Ascending aorta (tissue), 2 donors: ENCODE measurements at regions not wholly inside any gene's neighbourhood (a gene's known extent, or its start where the extent isn't known, plus 50 kb on each side); places are given as distances from the start of the nearest gene placed in this dataset.

Experiments
- DNase-seq, 2 donors: peaks; one replicate each; pipeline ENCODE4 v3.0.0-alpha.2; 2019; ENCODE audit warnings: low spot score in 2 of 2
- H3K27ac ChIP-seq, 2 donors: fragments of 200-600 bp; sonication (generic); one replicate each; pipeline ENCODE4 v1.5.1; 2016 to 2017; ENCODE audit warnings: mild to moderate bottlenecking in 1 of 2
- H3K27me3 ChIP-seq: fragments of 200-600 bp; sonication (generic); one replicate; pipeline ENCODE4 v1.5.1; 2017
- H3K36me3 ChIP-seq, 2 donors: fragments of 200-600 bp; sonication (generic); one replicate each; pipeline ENCODE4 v1.5.1; 2016
- H3K4me1 ChIP-seq, 2 donors: fragments of 200-600 bp; sonication (generic); one replicate each; pipeline ENCODE4 v1.5.1; 2016 to 2017; ENCODE audit warnings: mild to moderate bottlenecking in 1 of 2
- H3K4me3 ChIP-seq, 2 donors: fragments of 200-600 bp; sonication (generic); one replicate each; pipeline ENCODE4 v1.5.1; 2016 to 2017; ENCODE audit warnings: mild to moderate bottlenecking in 1 of 2
- H3K9me3 ChIP-seq, 2 donors: fragments of 200-600 bp; sonication (generic); one replicate each; pipeline ENCODE4 v1.5.1; 2016
- intact Hi-C: fragments of 100-400 bp; cut with DNase I; formaldehyde crosslinking; loops from one replicate; pipeline ENCODE4 v1.15.1; 2023
- TF ChIP-seq, protein P1 (sequence below), 3 experiments: fragments of 200-600 bp in 2 of 3; fragments of 450-650 bp in 1 of 3; sonication (generic) in 2 of 3; IDR thresholded peaks; one replicate each; pipeline ENCODE4 v1.5.1; 2016 to 2019; ENCODE audit warnings: antibody characterized with exemption in 3 of 3, mild to moderate bottlenecking in 1 of 3, moderate library complexity in 1 of 3

GRCh38 chr1:83802460-83803152, 196.3 kb downstream of the TTLL7 start:
- H3K27me3 ChIP-seq, result no peaks in the 10 kb centered on the region
- intact Hi-C loops, result no loop called here

DNA sequence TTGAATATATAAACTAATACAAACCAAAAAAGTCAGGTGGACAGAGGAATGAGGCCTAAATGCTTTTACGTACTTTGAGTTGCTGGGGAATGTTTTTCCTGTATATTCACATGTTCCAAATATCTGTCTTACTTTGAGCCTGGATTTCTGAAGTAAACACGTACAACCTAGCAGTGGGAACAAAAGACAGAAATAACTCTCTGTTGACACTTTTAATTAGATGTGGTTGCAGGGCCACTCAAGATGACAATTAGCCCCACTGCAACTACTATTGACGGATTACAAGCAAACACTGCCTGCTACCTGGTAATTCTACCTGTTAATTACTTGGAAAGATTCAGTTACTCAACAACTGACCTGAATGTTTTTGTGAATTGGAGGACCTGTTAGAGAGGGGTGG, 196.9 kb downstream of the TTLL7 start:
- H3K4me1 ChIP-seq, result peaks cover 0 to 8% of the 10 kb centered on the region in 2 donors
- TF ChIP-seq, protein P1, sequence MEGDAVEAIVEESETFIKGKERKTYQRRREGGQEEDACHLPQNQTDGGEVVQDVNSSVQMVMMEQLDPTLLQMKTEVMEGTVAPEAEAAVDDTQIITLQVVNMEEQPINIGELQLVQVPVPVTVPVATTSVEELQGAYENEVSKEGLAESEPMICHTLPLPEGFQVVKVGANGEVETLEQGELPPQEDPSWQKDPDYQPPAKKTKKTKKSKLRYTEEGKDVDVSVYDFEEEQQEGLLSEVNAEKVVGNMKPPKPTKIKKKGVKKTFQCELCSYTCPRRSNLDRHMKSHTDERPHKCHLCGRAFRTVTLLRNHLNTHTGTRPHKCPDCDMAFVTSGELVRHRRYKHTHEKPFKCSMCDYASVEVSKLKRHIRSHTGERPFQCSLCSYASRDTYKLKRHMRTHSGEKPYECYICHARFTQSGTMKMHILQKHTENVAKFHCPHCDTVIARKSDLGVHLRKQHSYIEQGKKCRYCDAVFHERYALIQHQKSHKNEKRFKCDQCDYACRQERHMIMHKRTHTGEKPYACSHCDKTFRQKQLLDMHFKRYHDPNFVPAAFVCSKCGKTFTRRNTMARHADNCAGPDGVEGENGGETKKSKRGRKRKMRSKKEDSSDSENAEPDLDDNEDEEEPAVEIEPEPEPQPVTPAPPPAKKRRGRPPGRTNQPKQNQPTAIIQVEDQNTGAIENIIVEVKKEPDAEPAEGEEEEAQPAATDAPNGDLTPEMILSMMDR (IDR thresholded peaks at IDR 0.05), result no peak
- no peaks in the 10 kb centered on the region for H3K27me3 ChIP-seq
- no peaks in the 10 kb centered on the region for H3K36me3 ChIP-seq
- no peak overlapping the region for H3K4me3 ChIP-seq
- intact Hi-C loops, result no loop called here
- DNase-seq, result no peak
- H3K27ac ChIP-seq, result no peak overlapping the region
- H3K9me3 ChIP-seq, result no peaks in the 10 kb centered on the region

More at GRCh38 chr1:83802460-83803152, 196.3 kb downstream of the TTLL7 start:
- no peaks in the 10 kb centered on the region for H3K36me3 ChIP-seq
- no peak overlapping the region for H3K27ac ChIP-seq
- peaks cover 0 to 8% of the 10 kb centered on the region in 2 donors for H3K4me1 ChIP-seq
- no peak overlapping the region for H3K4me3 ChIP-seq
- TF ChIP-seq, protein P1 (IDR thresholded peaks at IDR 0.05), result no peak
- H3K9me3 ChIP-seq, result no peaks in the 10 kb centered on the region
- DNase-seq, result no peak

- Histone ChIP-seq H3K27ac (no peak overlapping the region), H3K4me3 (no peak overlapping the region), H3K27me3 (no peaks in the 10 kb centered on the region), H3K4me1 (peaks cover 0 to 8% of the 10 kb centered on the region in 2 donors), H3K36me3 (no peaks in the 10 kb centered on the region), H3K9me3 (no peaks in the 10 kb centered on the region)
- TF ChIP-seq, protein P1 (IDR thresholded peaks at IDR 0.05), result no peak
- DNase-seq, result no peak
- intact Hi-C loops, result no loop called here
These were observed 198.9 kb downstream of the TTLL7 start for GRCh38 chr1:83800066-83800465.

- Histone ChIP-seq H3K27me3 (no peaks in the 10 kb centered on the region), H3K27ac (no peak overlapping the region), H3K36me3 (no peaks in the 10 kb centered on the region), H3K4me1 (peaks cover 0 to 8% of the 10 kb centered on the region in 2 donors), H3K4me3 (no peak overlapping the region), H3K9me3 (no peaks in the 10 kb centered on the region)
- intact Hi-C loops, result no loop called here
- TF ChIP-seq, protein P1 (IDR thresholded peaks at IDR 0.05), result no peak
- no peak for DNase-seq
These were observed 199.3 kb downstream of the TTLL7 start for GRCh38 chr1:83799594-83799993.

- H3K27me3 ChIP-seq, result no peaks in the 10 kb centered on the region
- H3K4me3 ChIP-seq, result no peak overlapping the region
- H3K4me1 ChIP-seq, result peaks cover 0 to 8% of the 10 kb centered on the region in 2 donors
- H3K9me3 ChIP-seq, result no peaks in the 10 kb centered on the region
- intact Hi-C loops, result no loop called here
- no peak for DNase-seq
- TF ChIP-seq, protein P1 (IDR thresholded peaks at IDR 0.05), result no peak
- no peak overlapping the region for H3K27ac ChIP-seq
- no peaks in the 10 kb centered on the region for H3K36me3 ChIP-seq
These were observed 200.0 kb downstream of the TTLL7 start for GRCh38 chr1:83798965-83799364.
